DMS114 treated with DMSO at 0.1 percent for 48 hours (cell line): ENCODE measurements at regions not wholly inside any gene's neighbourhood (a gene's known extent, or its start where the extent isn't known, plus 50 kb on each side); places are given as distances from the start of the nearest gene placed in this dataset.
"Not testable (repeated sequence)": the region's sequence is repeated elsewhere in the genome, so short reads cannot be mapped to it uniquely, and the experiment has no call there.

Source experiments
- DNase-seq: peaks from one replicate; lab custom pipeline; 2025; ENCODE audit not compliant: unreplicated experiment; lab: John Stamatoyannopoulos, UW

DNA sequence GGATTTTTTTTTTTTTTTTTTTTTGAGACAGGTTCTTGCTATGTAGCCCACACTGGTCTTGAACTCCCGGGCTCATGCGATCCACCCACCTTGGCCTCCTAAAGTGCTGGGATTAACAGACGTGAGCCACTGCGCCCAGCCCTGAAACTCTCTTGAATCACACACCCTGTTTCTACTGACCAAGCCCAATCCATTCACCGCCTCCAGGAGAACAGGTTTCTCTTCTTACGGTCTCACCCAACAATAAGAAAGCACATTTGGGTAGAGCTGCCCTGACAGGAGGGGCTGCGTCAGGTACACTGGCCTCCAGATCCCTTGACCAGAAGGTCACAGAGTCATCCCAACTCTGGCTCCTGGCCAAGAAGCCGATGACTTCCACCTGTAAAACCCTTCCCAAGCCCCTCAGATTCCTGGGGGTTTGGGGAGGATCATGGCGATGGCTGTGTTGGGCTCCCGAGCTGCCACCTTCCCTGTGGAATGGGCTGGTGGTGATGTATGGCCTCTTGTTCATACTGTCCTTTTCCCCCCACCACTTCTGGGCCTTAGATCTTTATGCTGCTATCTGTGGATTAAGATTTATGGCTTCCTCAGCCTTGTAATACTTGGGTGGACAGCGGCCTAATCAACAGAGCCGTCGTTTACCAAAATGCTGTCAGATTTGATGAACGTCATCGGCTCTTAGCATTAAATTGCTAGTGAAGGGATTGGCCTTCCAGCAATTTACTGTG, 89.1 kb downstream of the KATNIP start:
- no peak for DNase-seq

DNA sequence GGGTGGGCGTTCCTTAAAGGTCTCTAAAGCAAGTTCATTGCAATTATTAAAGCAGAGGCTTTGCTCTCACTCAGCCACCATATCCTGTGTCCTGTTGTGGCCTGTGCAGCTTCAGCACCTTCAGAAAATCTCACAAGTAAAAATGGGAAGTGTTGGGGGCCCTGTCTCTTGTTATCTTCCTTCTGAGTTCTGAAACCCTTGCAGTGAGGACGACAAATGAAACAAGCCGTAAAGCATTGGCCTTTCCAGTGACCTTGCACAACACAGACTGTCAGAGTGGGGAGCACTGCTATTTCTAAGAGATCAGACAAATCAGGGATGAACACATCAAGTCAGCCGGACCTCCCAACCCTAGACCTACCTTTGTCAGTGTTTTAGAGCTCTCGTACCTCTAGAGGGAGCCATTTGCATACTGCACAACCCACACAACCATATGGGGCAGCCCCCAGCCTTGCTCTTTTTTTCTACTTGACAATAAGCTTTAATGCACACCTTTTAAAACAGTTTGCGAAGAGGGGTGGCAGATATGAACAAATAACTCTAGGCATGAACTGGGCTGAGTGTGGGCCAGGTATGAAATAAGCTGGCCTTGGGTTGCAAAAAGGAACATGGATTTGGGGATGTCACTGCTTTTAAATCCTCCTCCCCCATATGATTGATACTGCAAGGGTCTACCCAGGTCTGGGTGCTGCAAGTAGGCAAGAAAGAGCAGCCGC, 89.8 kb downstream of the KATNIP start:
- DNase-seq, result peak; percentile 5

DNA sequence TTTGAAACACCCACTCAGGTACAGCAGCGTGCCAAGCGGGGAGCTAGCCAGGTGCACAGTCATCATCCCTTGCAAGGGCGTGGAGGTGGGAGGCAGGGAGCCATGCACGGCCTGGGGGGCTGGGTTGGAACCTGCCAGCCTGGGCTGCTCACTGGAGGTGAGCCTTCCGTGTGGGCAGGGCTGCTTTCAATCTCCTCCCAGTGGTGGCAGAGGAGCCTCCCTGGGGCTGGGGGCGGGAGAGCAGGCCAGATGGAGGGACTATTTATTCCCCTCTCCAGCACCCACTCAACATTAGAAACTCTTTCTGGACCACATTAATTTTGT, 90.3 kb downstream of the KATNIP start:
- DNase-seq, result no peak

DNA sequence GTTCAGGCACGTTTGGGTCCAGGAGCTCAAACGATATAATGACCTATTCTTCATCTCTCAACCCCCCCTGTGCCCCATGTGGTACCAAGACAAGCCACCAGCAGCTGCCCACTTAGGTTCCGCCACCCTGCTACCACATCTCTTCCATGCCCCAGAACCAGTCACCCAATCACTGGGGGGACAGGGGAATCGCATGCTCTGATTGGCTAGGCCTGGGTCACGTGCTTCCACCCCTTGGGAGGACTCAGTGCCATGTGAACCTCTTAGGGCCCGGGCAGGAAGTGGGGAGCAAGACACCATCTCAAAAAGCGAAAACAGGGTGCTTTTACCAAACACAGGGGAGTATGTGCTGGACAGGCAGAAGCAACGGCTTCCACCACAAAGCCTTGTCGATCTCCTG, 91.3 kb downstream of the KATNIP start:
- DNase-seq, result no peak

DNA sequence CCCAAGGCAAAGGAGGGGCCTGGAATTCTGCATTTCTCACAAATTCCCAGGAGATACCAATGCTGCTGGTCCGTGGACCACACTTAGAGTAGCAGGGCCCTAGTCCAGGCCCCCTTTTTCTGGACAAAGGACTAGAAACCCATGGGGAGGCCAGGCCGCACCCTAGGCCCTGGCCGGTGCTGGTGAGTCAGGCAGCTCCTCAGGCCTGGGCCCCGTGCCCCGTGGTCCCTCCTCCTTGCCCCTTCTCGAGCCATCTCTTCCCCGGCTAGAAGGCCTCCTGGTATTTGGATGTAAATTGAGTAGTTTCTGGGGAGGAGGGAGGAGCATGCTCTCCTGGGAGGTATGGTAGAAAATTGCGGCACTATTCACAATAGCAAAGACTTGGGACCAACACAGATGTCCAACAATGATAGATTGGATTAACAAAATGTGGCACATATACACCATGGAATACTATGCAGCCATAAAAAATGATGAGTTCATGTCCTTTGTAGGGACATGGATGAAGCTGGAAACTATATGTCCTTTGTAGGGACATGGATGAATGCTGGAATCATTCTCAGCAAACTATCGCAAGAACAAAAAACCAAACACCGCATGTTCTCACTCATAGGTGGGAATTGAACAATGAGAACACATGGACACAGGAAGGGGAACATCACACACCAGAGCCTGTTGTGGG, 91.9 kb downstream of the KATNIP start:
- not testable (repeated sequence) for DNase-seq

DNA sequence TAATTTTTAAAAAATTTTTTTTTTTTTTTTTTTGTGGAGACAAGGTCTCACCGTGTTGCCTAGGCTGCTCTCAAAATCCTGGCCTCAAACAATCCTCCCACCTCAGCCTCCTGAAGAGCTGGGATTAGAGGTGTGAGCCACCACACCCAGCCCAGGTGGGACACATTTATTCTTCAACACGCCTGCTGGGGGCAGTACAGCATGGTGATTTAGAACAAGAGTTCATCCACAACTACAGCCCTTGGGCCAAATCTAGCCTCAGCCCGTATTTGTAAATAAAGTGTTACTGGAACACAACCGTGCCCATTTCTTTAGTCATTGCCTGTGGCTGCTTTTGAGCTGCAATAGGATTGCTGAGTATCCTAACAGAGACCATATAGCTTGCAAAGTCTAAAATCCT, 92.8 kb downstream of the KATNIP start:
- DNase-seq, result no peak

DNA sequence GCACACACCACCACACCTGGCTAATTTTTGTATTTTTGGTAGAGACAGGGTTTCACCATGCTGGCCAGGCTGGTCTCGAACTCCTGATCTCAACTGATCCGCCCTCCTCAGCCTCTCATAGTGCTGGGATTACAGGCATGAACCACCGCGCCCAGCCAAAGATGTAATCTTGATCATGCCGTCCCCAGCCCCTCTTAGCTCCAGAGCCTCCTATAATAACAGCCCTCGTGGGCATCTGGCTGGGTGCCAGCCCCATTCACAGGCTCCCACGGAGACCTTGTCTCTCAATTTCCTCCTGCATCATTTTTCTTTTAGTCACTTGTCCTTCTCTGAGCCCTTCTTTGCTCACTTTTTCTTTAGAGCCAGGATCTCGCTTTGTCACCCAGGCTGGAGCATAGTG, 94.2 kb downstream of the KATNIP start:
- DNase-seq, result no peak

DNA sequence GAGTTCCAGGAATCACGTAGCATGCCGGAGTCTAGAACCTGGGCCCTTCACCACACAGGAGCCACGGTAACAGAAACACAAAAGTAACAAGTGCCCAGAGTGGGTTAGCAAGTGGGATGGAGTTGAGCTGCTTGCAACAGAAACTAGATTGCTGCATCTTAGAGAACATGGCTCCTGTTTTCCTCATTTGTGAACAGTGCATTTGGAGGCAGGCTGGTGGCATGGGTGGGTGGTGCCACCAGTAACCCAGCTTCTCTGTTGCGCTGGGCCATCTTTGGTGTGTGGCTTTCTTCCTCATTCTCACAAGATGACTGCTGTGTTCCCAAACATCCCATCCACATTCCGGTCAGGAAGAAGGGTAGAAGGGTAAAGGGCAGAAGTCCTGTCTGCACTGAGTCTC, 95.5 kb downstream of the KATNIP start:
- no peak for DNase-seq

DNA sequence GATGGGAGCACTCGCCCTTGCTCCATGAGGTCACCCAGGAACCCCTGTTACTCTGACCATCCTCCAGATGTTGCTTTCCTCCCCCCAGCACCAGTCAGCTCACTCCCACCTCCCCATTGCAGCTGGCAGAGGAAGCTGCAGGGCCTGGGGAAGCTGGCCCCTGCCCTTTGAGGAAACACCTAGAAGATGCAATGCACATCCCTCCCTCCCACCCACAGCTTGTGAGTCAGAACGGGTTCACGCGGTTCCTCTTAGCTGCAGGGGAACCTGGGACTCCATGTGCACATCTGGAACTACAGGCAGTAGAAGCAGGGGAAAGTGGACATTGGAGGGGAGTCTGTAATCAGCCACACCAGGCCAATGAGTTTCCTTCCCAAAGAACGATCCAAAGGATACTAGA, 96.9 kb downstream of the KATNIP start:
- no peak for DNase-seq

DNA sequence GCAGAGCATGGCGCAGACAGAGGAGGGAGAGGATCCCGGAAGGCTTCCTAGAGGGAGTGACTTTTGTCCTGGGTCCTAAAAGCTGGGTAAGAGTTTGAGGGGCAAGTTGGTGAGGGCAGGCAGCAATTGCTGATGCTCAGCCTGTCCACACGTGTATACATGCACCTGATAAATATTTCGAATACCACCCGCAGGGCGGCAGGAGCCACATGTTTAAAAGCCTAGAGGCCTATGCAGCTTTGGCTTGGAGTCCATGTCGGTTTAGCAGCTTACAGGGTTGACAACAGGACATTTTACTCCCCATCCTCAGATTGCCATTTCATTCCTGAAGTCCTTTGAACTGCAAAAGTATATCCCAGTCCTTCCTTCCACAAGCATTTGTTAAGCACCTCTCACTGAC, 99.1 kb downstream of the KATNIP start:
- no peak for DNase-seq

DNA sequence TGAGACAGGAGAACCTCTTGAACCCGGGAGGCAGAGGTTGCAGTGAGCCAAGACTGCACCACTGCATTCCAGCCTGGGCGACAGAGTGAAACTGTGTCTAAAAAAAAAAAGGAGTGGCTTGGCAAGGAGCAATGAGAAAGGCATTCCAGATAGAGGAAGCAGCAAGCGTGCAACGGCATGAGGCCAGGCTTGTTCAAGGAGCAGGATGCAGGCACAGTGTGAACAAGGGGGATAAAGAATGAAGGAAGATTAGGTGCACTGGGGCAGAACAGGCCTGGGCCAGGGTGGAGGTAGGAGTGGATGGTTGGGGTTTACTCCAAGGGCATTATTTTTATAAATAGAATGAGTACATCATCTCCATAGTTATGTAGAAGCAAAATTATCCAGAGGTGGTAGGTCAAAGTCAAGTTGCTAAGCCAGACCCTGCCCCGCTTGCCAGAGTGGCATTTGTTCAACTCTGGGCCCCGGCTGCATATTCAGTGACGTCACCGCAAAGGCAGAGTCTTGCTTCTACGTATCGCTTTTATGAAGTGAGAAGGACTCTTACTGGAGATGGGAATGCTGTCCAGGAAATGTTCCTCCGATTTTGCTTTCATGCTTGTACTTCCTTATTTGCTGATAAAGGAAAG, 100.2 kb downstream of the KATNIP start:
- DNase-seq, result no peak

DNA sequence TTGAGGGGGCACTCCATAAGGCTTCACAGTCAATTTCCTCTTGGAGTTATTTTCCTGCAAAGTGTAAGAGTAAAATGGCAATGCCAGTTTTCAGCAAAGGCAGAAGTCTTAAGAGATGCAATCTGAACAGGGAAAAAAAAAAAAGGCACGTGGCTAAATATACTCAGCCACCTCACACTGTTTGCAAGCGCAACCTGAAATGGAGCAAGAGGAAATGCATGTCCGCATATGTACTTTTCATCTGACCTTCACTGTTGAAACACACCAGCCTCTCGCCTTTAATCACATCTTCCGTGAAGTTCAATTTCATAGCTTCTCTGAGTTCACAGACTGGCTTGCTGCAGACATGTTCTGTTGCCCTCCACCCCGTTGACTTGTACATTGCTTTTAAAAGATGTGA, 101.4 kb downstream of the KATNIP start:
- DNase-seq, result no peak

DNA sequence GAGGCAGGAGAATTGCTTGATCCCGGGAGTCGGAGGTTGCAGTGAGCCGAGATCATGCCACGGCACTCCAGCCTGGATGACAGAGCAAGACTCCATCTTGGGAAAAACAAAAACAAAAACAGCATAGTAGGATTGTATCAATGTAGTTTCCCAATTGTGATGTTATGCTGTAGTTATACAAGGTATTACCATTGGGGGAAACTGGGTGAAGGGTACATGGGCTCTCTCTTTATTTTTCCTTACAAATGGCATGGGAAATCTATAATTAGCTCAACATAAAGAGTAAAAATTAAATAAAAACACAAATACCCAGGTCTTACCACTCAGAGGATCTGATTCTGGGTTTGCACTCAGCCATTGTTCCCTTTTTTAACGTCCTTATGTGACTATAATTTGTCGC, 107.9 kb downstream of the KATNIP start:
- no peak for DNase-seq

DNA sequence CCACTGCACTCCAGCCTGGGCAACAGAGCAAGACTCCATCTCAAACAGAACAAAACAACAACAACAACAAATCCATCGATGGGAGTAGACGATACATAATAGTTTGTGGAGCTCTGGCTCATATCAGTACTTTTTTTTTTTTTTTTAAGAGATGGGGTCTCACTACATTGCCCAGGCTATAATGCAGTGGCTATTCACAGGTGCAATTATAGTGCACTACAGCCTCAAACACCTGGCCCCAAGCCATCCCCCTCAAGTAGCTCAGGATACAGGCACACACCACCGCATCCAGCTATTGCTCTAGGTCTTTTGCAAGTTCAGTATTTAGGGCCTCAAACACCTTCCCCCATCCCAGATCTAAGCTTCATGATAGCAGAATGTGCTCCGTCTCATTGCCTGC, 110.6 kb downstream of the KATNIP start:
- no peak for DNase-seq

DNA sequence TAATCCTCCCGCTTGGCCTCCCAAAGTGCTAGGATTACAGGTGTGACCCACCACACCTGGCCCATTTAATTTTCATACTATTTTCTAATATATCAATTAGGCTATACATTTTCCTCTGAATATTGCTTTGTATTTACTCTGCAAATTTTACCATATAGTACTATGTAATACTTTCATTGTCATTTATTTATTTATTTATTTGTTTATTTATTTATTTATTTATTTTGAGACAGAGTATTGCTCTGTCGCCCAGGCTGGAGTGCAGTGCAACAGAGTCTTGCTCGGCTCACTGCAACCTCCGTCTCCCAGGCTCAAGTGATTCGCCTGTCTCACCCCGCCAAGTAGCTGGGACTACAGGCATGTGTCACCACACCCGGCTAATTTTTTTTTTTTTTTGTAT, 113.3 kb downstream of the KATNIP start:
- not testable (repeated sequence) for DNase-seq

DNA sequence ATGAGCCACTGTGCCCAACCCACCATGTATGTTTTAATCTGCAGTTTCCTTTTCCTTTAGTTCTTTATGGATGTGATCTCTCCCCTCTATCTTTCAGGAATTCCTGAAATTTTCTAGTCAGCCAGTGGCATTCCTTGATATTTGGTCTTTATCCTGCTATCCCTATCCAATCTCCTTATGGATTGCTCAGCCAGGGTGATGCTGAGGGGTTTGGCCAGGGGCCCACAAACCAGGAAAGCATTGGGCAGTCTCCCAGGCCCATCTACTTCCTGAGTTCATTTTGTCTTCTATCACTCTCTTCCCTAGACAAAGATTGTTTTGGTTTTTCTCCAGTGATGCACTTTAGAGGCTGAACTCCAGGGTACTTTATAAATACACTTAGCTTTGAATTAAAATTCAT, 115.9 kb downstream of the KATNIP start:
- no peak for DNase-seq

DNA sequence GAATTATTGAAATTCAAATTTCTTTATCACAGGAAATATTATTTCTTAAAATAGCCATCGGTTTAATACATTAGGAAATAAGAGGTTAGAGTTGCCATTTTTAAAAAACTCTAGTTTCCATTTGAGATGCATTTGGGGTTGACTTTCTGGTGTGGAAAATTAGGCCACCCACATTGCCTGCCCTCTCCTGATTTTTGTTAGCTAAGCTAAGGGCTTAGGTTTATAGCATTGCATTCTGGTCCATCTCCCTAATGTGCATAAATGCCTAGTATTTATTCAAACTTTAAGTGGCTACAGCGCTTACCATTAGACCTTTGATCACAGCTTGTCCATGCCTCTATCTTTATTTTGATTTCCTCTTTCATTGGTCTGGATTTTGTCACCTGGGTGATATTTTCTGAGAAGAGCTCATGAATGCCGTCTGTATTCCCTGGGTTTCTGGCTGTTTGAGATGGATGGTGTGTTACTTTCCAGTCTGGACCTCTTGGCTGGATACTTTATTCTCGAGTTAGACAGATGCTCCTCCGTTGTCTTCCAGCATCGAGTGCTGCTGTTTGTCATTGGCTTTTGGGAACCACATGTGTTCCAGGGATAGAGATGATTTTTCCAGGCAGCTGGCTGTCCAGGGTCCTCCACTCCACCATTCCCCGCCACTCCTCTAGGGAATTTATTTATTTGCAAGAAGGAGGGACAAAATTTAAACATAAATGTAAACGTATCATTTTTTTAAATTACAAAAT, 120.3 kb downstream of the KATNIP start:
- DNase-seq, result no peak

DNA sequence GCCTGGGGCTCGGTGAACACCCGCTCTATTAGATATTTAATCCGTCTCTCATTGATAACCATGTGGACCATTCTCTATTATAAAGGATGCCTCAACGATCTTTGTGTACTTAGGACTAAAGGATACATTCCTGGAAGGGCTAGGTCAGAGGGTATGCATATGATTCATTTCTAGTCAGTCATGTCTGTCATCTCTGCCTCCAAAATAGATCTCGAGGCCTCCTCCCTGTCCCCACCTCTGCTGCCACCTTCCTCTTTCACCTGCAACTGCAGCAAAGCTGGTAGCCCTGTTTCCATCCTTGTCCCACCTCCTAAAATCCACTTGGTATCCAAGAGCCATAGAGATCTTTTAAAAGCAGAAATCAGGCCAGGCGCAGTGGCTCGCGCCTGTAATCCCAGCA, 121.5 kb downstream of the KATNIP start:
- no peak for DNase-seq

DNA sequence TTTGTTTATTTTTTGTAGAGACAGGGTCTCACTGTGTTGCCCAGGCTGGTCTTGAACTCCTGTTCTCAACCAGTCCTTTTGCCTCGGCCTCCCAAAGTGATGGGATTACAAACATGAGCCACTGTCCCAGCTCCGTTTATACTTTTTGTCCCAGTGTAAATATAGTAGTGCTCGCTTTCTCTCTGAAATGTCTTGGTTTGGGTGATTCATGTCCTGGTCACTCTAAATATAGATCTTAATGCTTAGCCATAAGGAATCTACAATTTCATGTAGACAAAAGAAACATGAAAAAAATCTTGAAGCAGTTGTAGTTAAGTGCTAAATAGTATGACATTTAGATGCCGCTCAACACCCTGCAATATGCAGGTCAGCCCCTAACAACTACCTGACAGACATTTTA, 126.9 kb downstream of the KATNIP start:
- DNase-seq, result no peak

DNA sequence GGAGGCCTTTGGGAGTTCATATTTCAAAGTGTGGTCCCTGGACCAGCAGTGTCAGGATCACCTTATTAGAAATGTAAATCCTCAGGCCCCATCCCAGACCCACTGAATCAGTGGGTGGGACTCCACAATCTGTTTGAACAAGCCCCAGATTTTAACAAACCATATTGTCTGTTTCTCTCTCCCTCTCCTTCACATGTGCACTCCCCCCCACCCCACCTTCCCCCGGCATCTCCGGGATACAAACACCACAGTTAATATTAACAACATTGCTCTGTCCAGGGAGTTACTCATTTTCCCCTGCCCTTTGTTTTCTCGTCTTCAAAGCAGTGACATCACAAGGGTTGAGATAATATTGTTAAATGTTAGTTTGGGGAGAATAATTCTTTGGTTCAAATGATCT, 127.3 kb downstream of the KATNIP start:
- DNase-seq, result no peak

DNA sequence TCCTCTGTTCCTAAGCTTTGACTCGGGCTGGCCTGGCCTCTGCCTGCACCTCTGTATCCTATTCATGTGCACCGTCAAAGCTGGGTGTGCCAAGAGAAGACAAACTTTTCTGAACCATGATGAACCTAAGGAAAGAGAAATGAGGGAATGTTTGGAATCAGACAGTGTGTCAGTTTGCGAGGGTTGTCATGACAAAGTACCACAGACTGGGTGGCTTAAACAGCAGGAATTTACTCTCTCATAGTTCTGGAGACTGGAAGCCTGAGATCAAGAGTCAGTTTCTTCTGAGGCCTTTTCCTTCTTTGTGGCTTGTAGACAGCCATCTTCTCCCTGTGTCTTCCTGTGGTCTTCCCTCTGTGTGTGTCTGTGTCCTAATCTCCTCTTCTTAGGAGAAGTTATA, 129.0 kb downstream of the KATNIP start:
- no peak for DNase-seq
